ENCODE measurements at regions not wholly inside any gene's neighbourhood (a gene's known extent, or its start where the extent isn't known, plus 50 kb on each side); places are given as distances from the start of the nearest gene placed in this dataset.

DNA sequence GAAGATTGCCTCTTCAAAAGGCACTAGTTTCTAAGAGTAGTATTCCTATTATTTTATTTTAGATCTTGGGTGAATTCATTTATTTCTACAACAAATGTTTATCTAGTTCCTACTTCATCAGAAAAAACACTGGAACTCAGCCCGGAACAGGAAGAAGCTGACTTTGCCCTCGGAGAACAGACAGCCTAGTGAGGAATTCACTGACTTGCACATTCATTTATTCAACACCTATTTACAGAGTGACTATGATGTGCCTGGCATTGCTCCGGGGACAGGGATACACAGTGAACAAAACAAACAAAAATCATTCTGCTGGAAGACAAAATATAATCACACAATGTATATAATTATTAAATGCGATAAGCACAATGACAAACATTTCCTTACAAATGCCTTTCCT lies 54.4 kb upstream of the SDK1 start:
- TF ChIP-seq, protein P1, sequence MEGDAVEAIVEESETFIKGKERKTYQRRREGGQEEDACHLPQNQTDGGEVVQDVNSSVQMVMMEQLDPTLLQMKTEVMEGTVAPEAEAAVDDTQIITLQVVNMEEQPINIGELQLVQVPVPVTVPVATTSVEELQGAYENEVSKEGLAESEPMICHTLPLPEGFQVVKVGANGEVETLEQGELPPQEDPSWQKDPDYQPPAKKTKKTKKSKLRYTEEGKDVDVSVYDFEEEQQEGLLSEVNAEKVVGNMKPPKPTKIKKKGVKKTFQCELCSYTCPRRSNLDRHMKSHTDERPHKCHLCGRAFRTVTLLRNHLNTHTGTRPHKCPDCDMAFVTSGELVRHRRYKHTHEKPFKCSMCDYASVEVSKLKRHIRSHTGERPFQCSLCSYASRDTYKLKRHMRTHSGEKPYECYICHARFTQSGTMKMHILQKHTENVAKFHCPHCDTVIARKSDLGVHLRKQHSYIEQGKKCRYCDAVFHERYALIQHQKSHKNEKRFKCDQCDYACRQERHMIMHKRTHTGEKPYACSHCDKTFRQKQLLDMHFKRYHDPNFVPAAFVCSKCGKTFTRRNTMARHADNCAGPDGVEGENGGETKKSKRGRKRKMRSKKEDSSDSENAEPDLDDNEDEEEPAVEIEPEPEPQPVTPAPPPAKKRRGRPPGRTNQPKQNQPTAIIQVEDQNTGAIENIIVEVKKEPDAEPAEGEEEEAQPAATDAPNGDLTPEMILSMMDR (conservative IDR thresholded peaks at IDR 0.05; ENCODE audit: low read length) = no peak
- no peak for TF ChIP-seq EZH2phosphoT487 (IDR thresholded peaks at IDR 0.05; ENCODE audit: borderline replicate concordance, low read depth, low read length)
